RPMI7951 (cell line): ENCODE measurements at regions not wholly inside any gene's neighbourhood (a gene's known extent, or its start where the extent isn't known, plus 50 kb on each side); places are given as distances from the start of the nearest gene placed in this dataset.

ENCODE experiments used
- DNase-seq: peaks from one replicate; pipeline ENCODE4 v3.0.0-alpha.2; 2012; ENCODE audit warnings: low read depth

GRCh38 chr10:47230957-47231356 is 69.0 kb upstream of the GDF10 start:
- no peak for DNase-seq

- DNase-seq: no peak
Measured at GRCh38 chr10:47231414-47231813, 68.6 kb upstream of the GDF10 start.

- DNase-seq: no peak
Measured at GRCh38 chr10:47233631-47234030, 66.4 kb upstream of the GDF10 start.

DNA sequence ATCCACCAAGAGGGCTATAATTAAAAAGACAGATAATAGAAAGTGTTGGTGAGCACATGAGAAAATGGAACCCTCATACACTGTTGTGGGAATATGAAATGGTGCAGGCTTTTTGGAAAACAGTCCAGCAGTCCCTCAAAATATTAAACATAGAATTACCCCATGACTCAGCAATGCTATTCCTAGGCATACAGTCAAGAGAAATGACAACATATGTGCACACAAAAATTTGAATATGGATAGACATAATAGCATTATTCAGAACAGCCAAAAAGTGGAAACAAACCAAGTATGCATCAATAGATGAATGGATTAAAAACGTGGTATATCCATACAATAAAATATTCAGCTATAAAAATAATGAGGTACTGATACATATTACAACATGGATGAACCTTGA is 64.5 kb upstream of the GDF10 start:
- DNase-seq: no peak

DNA sequence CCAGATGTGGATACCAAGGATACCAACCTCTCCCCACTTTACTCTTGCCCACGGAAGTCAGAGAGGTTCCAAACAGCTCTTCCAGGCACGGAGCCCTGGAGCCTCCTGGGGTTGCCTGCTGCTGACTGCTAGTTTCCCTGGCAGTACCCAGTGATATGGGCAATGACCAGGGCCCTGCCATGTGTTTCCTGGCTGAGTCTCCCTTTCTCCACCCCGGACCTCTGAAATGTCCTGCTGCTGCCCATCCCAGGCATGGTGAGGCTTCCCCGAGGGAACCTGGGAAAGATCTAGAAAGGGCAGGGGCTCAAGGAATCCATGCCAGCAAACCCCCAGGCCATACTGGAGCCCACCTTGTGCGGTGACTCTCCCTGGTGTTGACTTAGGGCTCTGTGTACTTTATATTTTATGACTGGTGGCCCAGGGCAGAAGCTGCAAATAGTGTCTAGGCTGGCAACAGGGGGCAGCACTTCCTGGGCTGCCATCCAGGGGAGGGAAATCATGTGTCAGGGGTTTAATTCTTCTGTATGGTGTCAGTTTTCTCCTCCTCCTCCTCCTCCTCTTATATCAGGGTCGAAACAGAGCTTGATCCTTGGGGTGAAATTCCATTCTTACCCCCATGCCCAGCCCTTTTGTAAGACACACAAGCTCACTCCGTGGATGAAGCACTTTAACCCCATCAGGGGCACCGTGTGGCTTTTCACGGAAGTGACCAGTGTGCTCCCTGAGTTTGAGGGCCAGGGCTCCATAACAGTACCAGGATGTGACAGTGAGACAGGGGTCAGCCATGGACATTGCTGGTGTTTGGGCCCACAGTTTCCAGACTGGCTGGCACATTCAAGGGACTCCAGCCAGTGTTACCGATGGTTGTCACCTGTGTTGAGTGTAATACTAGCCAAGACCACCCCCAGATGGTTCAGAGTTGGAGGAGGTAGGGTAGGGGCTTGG is 62.4 kb upstream of the GDF10 start:
- DNase-seq: no peak

DNA sequence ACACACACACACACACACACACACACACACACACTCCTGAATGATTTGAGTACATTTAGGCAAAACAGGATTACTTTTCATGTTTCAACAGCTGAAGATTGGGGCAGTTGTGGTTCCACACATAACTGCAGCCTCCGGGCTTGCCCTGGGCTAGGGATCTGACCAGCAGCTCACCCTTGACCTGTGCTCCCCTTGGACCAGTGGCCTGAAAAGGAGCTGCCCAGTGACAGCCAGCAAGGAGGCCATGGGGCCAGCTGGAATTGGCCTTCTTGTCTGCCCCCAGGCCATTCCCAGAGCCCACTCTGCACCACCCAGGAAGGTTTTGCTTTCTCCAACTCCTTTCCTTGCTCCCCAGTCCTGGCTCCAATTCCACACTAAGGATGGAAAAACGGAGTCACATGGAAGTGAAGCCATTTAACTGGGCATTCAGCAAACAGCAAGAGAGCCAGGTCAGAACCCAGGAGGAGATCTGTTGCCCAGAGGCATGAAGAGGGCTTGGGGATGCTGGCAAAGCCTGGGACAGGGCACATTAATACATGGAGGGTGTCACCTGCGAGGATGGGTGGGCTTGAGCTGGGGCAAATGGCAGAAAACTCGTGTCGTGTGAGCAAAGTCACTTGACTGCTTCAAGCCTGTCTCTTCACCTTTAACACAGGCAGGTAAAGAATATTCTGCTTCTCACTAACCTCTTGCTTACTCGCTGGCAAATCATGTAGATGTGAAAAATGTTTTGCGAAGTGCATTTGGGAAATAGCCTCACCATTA is 61.5 kb upstream of the GDF10 start:
- no peak for DNase-seq

- no peak for DNase-seq
Measured at GRCh38 chr10:47239211-47239610, 60.8 kb upstream of the GDF10 start.

DNA sequence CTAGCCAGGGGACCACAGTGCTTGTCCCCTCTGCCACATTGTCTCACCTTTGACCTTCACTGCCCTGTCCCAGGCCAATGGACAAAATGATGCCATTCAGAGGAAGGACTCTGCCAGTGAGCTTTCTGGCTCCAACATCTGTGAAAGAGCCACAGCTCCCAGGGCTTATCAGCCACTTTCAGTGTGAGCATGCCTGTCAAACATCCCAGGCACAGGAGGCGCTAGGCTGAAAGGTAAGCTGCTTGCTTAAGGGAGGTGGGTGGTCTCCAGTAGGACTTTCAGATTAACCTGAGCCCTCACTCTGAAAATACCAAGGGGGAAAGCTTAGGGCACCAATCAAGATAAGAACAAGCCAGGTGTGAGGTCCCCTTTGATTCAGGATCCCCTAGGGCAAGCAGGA is 59.8 kb upstream of the GDF10 start:
- DNase-seq: no peak

- no peak for DNase-seq
Measured at GRCh38 chr10:47241256-47241655, 58.7 kb upstream of the GDF10 start.

DNA sequence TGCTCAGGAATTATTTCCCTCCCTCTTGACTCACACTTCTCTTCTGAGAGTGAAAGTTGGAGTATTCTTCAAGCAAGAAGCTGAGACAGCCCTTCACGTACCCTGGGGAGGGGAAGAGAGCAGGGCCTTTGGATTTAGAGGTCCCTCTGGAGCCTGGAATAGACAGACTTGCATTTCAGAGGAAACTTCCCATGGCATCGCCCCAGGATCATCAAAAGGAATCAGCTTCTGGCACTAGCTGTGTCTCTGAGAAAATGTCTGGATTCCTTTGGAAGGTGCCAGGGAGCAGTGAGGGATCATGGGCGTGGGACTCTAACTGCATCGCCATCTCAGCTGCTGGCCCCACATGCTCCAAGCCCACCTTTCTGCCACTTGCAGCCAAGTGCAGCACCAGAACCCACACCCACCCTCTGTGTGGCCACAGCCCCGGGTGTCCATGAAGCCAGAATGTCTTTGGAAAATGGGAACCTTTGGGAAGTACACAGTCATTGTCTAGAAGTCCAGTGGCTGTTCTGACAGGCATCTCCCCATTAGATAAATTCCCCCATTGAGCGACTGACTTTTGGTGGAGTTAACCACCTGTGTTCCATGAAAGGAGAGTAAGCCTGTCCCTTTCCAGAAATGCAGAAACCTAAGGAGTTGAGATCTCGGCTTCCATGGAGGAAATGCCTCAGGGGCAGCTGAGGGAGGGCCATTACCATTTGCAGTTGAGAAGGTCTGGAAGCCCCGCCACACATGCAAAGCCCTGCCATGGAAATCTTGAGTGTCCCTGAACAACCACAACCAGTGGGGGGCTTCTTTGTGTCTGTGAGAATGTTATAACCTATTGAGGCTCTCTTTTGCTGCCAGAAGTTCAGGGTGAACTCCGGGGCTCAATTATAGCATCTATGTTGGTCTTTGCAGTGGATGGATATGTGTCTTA is 57.8 kb upstream of the GDF10 start:
- DNase-seq: no peak

DNA sequence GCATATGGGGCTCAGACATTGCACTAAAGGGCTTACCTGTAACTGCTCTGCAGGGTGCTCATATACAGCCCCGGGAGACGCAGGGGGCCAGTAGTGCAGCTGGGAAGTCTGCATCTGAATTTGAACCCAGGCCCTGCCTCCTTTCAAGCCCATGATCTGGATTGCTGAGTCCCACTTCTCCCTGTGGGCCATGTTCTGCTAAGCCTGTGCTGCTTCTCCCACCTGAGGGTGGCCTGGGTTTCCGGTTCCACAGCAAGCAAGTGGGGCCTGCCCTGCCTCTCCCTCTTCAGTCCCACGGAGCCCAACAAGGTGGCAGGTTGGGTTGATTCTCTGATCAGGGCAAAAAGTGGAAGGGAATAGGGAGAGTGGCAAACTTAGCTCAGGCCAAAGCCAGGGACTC is 56.6 kb upstream of the GDF10 start:
- DNase-seq: no peak

GRCh38 chr10:47243791-47244190 is 56.2 kb upstream of the GDF10 start:
- DNase-seq: no peak

DNA sequence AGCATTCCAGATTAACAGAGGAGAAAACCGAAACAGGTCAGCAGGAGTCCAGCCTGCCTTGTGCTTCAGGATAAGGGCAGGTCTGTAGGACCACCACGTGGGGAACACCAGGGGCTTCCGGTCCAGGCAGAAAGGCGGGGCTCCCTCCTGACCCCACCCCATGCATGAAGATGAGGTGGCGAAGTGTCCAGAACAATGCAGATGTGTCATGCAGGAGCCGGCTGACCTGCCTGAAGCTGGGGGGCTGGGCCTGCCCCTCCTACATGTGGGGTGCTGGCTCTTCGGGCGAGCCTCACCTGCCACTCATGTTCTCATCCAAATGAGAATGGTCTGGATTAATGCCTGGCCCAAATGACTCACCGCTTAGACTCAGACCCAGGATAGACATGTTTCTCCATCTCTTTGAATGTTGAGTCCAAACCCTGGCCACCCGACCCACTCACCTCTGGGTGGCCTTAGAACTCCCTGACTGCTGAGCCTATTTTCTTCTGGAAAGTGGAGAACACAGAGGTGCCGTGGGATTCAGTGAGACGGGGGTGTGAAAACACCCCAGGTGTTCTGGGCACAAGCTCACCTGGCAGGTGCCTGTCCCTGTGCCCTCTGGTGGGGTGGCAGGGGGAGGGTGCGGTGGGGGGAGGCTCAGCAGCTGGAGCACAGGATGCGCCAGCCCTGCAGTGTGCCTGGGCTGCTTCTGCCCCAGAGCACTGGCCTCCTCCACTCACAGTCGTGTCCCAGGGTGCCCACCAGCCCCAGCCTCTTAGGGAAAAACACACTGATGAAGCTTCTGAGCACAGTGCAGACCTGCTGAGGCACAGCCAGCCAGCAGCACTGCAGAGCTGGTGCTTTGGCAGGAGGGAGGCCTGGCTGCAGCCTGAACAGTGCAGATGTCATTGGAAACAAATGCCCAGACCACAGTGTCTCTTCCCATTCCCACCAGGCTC is 55.2 kb upstream of the GDF10 start:
- DNase-seq: no peak

GRCh38 chr10:47245731-47246350 is 54.2 kb upstream of the GDF10 start:
- DNase-seq: no peak

- no peak for DNase-seq
Measured at GRCh38 chr10:47246406-47247147, 53.4 kb upstream of the GDF10 start.

DNA sequence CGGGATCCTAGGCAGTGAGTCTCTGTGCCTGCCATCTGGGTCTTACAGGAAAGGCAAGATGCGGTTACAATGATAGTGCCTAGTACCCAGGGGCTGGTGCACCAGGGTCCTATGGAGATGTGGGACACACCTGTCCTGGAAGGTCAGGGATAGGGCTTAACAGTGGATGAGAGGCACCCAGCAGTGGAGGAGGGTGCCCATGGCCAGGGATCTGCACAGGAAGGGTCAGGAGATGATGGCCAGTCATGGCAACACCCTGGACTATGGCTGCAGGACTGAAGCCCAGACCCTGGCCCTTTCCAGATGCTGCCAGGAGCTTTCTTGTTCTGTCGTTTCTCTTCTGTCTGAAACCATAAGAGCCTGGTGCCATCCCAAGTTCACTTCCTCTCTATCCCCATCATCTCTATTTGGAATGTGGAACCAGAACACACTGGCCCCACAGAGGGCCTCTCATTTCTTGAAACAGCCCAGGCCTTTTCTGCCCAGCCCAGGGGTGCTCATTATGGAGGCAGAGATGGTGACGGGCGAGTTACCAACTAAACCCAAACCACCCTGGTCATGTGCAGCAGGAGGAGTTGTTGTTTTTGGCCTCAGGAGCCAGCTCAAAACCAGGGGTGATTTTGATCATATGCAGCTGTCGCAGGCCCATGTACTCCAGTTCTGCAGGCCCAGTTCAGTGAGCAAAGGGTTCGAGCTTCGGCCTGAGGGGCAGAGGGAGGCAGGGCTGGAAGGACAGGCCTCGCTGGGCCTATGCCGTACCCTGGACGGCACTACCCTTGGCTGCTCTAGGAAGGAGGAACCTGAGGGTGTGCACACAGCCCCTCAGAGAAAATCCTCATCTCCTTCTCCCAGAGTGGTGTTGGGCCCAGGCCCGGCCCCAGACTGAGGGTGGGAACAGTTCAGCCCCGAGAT is 52.6 kb upstream of the GDF10 start:
- no peak for DNase-seq

- DNase-seq: no peak
Measured at GRCh38 chr10:47248386-47249090, 51.5 kb upstream of the GDF10 start.

DNA sequence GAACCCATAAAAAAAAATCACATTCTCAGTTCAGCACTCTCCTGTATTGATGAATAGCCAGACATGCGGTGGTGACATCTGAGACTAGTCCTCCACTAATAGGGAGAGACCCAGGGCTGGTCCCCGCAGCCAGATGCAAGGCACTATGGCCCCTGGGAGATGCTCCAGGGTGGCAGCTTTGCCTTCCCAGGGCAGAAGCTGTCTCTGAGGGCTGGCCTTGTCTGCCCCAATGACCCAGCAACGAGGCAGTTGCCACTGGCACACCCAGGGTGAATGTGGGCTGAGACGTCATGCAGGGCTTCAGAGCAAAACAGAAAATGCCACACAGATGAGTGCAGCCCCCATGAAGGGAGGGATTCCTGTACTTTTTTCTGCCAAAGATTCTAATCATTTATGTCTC is 50.1 kb upstream of the GDF10 start:
- no peak for DNase-seq
